ENCODE measurements at regions not wholly inside any gene's neighbourhood (a gene's known extent, or its start where the extent isn't known, plus 50 kb on each side); places are given as distances from the start of the nearest gene placed in this dataset.

DNA sequence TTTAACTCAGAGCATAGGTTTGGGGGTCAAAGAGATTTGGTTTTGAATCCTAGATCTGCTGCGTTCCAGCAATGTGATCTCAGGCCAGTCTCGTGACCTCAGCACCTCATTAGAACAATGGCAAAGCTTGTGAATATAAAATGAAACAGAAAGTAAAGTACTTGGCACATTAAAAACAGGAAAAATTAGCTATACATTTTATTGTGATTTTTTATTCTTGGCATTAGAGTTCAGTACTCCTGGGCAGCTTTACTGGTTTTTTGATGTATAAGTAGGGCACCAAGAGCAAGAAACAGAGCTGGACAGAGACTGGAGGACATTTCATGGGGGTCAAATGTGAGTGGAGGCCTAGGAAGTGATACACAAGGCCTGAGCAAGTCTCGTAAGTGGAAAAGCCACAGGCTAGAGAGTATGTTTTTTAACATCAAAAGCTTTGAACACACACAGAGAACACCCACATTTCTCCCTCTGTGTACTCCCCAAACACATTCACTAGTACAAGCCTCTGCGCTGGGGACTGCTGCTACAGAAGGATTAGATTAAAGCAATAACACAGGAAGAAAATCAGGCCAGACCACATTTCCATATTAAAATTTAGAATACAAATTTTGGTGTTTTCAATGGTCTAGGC lies 157.2 kb upstream of the SLC25A13 start:
- Mint-ChIP-seq H3K9me3 (ENCODE audit: low read depth, unreplicated experiment) (no peaks in the 10 kb centered on the region), H3K27me3 (ENCODE audit: unreplicated experiment) (peaks cover 1% of the 10 kb centered on the region), H3K4me3 (ENCODE audit: low read depth, unreplicated experiment) (no peak overlapping the region), H3K36me3 (ENCODE audit: insufficient read depth, unreplicated experiment) (no peaks in the 10 kb centered on the region), H3K4me1 (ENCODE audit: low read depth, unreplicated experiment) (no peaks in the 10 kb centered on the region), H3K27ac (ENCODE audit: unreplicated experiment) (no peak overlapping the region)
- no peak for DNase-seq
- TF ChIP-seq, protein P1, sequence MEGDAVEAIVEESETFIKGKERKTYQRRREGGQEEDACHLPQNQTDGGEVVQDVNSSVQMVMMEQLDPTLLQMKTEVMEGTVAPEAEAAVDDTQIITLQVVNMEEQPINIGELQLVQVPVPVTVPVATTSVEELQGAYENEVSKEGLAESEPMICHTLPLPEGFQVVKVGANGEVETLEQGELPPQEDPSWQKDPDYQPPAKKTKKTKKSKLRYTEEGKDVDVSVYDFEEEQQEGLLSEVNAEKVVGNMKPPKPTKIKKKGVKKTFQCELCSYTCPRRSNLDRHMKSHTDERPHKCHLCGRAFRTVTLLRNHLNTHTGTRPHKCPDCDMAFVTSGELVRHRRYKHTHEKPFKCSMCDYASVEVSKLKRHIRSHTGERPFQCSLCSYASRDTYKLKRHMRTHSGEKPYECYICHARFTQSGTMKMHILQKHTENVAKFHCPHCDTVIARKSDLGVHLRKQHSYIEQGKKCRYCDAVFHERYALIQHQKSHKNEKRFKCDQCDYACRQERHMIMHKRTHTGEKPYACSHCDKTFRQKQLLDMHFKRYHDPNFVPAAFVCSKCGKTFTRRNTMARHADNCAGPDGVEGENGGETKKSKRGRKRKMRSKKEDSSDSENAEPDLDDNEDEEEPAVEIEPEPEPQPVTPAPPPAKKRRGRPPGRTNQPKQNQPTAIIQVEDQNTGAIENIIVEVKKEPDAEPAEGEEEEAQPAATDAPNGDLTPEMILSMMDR (IDR thresholded peaks at IDR 0.05; ENCODE audit: unreplicated experiment): no peak
- intact Hi-C loops (cut with micrococcal nuclease; ENCODE audit: unreplicated experiment): no loop called here
- no TSS peak for BruUV-seq (replicated peaks)
- CTCF ChIA-PET: no interaction called here

DNA sequence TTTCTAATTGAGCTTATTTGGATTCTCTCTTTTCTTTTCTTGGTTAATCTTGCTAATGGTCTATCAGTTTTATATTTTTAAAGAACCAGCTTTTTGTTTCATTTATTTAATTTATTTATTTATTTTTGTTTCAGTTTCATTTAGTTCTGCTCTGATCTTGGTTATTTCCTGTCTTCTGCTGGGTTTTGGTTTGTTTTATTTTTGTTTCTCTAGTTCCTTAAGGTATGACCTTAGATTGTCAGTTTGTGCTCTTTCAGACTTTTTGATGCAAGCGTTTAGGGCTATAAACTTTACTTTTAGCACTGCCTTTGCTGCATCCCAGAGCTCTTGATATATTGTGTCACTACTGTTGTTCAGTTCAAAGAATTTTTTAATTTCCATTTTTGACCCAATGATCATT lies 149.7 kb upstream of the SLC25A13 start:
- CTCF ChIA-PET: no interaction called here
- H3K27ac Mint-ChIP-seq (ENCODE audit: unreplicated experiment): no peak overlapping the region
- no peaks in the 10 kb centered on the region for H3K36me3 Mint-ChIP-seq (ENCODE audit: insufficient read depth, unreplicated experiment)
- DNase-seq: no peak
- no TSS peak for BruUV-seq (replicated peaks)
- no peak overlapping the region for H3K4me3 Mint-ChIP-seq (ENCODE audit: low read depth, unreplicated experiment)
- H3K4me1 Mint-ChIP-seq (ENCODE audit: low read depth, unreplicated experiment): no peaks in the 10 kb centered on the region
- intact Hi-C loops (cut with micrococcal nuclease; ENCODE audit: unreplicated experiment): no loop called here
- no peaks in the 10 kb centered on the region for H3K9me3 Mint-ChIP-seq (ENCODE audit: low read depth, unreplicated experiment)
- TF ChIP-seq, protein P1 (IDR thresholded peaks at IDR 0.05; ENCODE audit: unreplicated experiment): no peak
- peaks cover 11% of the 10 kb centered on the region for H3K27me3 Mint-ChIP-seq (ENCODE audit: unreplicated experiment)

DNA sequence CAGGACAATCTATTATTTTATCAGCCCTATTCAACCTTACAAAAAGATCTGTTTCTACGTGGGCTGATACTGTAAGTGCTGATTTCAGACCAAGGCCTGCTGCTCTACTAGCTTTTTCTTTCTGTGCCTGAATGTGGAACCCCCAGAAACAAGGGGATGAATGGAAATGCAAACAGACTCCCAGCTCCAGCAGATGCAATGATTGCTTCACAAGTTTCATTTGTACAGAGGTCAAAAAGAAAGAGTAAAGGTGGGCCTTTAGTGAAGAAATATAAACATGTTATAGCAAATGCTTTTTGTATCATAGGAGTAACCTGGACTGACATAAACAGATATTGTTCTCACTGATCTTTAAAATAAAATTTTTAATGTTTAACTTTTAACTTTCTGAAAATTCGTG lies 130.2 kb upstream of the SLC25A13 start:
- DNase-seq: no peak
- TF ChIP-seq, protein P1 (IDR thresholded peaks at IDR 0.05; ENCODE audit: unreplicated experiment): no peak
- Mint-ChIP-seq H3K9me3 (ENCODE audit: low read depth, unreplicated experiment) (no peaks in the 10 kb centered on the region), H3K36me3 (ENCODE audit: insufficient read depth, unreplicated experiment) (no peaks in the 10 kb centered on the region), H3K27ac (ENCODE audit: unreplicated experiment) (no peak overlapping the region), H3K27me3 (ENCODE audit: unreplicated experiment) (no peaks in the 10 kb centered on the region), H3K4me1 (ENCODE audit: low read depth, unreplicated experiment) (no peaks in the 10 kb centered on the region), H3K4me3 (ENCODE audit: low read depth, unreplicated experiment) (no peak overlapping the region)
- CTCF ChIA-PET: no interaction called here
- intact Hi-C loops (cut with micrococcal nuclease; ENCODE audit: unreplicated experiment): no loop called here
- BruUV-seq (replicated peaks): no TSS peak

DNA sequence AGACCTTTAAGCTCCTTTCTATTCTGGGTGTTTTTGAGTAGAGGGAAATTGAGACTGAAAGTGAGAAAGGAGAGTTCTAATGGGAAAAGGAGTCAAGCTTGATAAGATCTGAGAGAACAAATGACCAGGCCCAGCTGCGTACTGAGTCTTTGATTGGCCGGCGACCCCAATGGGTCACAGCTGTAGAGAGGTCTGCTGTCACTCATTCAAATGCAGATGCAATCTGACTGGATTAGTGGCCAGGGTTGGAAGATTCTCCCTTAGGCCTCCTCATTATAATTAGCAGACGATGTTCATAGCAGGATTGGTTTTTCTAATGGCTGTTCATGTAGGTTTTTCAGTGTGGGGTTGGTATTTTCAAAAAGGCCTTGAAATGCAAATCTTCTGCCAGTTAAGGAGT lies 127.2 kb upstream of the SLC25A13 start:
- no peaks in the 10 kb centered on the region for H3K9me3 Mint-ChIP-seq (ENCODE audit: low read depth, unreplicated experiment)
- no peaks in the 10 kb centered on the region for H3K27me3 Mint-ChIP-seq (ENCODE audit: unreplicated experiment)
- H3K36me3 Mint-ChIP-seq (ENCODE audit: insufficient read depth, unreplicated experiment): no peaks in the 10 kb centered on the region
- BruUV-seq (replicated peaks): no TSS peak
- H3K4me1 Mint-ChIP-seq (ENCODE audit: low read depth, unreplicated experiment): no peaks in the 10 kb centered on the region
- TF ChIP-seq, protein P1 (IDR thresholded peaks at IDR 0.05; ENCODE audit: unreplicated experiment): no peak
- CTCF ChIA-PET: no interaction called here
- intact Hi-C loops (cut with micrococcal nuclease; ENCODE audit: unreplicated experiment): no loop called here
- H3K27ac Mint-ChIP-seq (ENCODE audit: unreplicated experiment): no peak overlapping the region
- H3K4me3 Mint-ChIP-seq (ENCODE audit: low read depth, unreplicated experiment): no peak overlapping the region
- DNase-seq: no peak

All from Calu3 (cell line).